ENCODE measurements at regions not wholly inside any gene's neighbourhood (a gene's known extent, or its start where the extent isn't known, plus 50 kb on each side); places are given as distances from the start of the nearest gene placed in this dataset.

DNA sequence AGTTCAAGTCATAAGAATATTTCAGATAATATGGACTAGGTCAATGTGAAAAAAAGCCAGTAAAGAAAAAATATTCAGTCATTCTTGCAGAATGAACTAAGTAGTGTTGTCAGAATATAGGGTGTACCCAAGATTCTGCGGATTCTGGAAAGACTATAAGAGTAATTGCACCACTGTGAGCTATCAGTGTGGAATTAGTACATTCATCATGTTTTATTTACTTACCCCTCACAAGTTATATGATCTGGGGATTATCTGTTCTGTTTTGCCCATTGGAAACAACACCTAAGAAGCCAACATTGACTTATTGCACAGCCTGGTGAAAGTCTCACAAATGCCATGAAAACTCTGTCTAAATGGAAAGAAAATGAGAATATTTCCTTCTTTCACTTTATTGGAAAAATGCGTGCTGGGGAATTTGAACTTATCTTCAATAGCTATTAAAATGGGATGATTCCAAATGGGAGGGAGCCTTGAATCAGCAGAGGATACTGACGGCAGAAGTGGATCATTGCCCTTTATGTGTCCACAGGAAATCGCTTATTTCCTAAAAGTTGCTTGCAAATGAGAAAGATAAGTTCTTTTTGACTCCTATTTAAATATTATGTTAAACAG lies 563.3 kb upstream of the POM121L12 start:
- ChIA-PET CTCF (no interaction called here), POLR2A (no interaction called here)
- Mint-ChIP-seq H3K27ac (no peak overlapping the region), H3K4me3 (no peak overlapping the region), H3K36me3 (no peaks in the 10 kb centered on the region), H3K9me3 (peaks cover 19 to 34% (median 29%) of the 10 kb centered on the region in 3 donors), H3K27me3 (no peaks in the 10 kb centered on the region), H3K4me1 (no peaks in the 10 kb centered on the region)
- Histone ChIP-seq H3K4me3 (ENCODE audit: control insufficient read depth in 1 of 2, extremely low read depth in 1 of 2, low read length in 1 of 2) (no peak overlapping the region), H3K36me3 (ENCODE audit: control insufficient read depth in 2 of 2, extremely low read depth in 1 of 2, insufficient read depth in 1 of 2, low read length in 1 of 2) (no peaks in the 10 kb centered on the region), H3K4me1 (ENCODE audit: control insufficient read depth in 1 of 2, extremely low read depth in 1 of 2, insufficient read depth in 2 of 2, low read length in 2 of 2) (no peaks in the 10 kb centered on the region), H3K9me3 (no peaks in the 10 kb centered on the region), H3K27me3 (replicated peaks in 1 of 2; ENCODE audit: control insufficient read depth in 2 of 2, extremely low read depth in 1 of 2, insufficient read depth in 2 of 2, low read length in 1 of 2) (no peaks in the 10 kb centered on the region), H3K27ac (ENCODE audit: low read length) (no peak overlapping the region)
- DNase-seq (no peak), ATAC-seq (replicated peaks in 1 of 4) (no peak)
- 80% methylated on average over 1 of the region's 4 CpGs for WGBS (ENCODE audit: insufficient coverage)

DNA sequence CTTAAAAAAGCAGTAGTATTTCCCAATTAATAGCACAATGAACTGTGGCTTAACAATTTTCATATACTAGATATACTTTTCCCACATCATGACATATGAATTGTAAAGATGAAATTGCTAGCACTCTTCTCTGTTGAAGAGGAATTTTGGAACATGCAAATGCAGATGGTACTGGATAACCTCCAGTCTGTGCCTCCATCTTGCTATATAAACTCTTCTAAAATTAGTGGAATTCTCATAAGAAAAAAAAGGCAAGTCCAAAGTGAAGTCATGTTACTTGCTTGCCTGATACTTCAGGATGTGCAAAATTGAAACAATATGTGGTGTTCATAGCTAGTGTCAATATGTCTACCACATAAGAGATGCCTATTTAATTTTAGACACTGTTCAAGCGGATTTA lies 570.2 kb upstream of the POM121L12 start:
- WGBS (ENCODE audit: insufficient coverage) = 80% methylated on average over 1 of the region's 1 CpG

GRCh38 chr7:52463341-52463740 lies 572.1 kb upstream of the POM121L12 start:
- POLR2A ChIA-PET = no interaction called here
- no peaks in the 10 kb centered on the region for H3K27me3 Mint-ChIP-seq

More for the DNA sequence above, 570.2 kb upstream of the POM121L12 start:
- Mint-ChIP-seq H3K9me3 (peaks cover 9 to 24% (median 13%) of the 10 kb centered on the region in 3 donors), H3K4me3 (no peak overlapping the region), H3K4me1 (no peaks in the 10 kb centered on the region), H3K36me3 (no peaks in the 10 kb centered on the region), H3K27me3 (no peaks in the 10 kb centered on the region), H3K27ac (no peak overlapping the region)
- ChIA-PET CTCF (no interaction called here), POLR2A (no interaction called here)
- DNase-seq (no peak), ATAC-seq (replicated peaks in 1 of 4) (no peak)
- Histone ChIP-seq H3K4me1 (ENCODE audit: control insufficient read depth in 1 of 2, extremely low read depth in 1 of 2, insufficient read depth in 2 of 2, low read length in 2 of 2) (no peaks in the 10 kb centered on the region), H3K27ac (ENCODE audit: low read length) (no peak overlapping the region), H3K9me3 (no peaks in the 10 kb centered on the region), H3K36me3 (ENCODE audit: control insufficient read depth in 2 of 2, extremely low read depth in 1 of 2, insufficient read depth in 1 of 2, low read length in 1 of 2) (no peaks in the 10 kb centered on the region), H3K4me3 (ENCODE audit: control insufficient read depth in 1 of 2, extremely low read depth in 1 of 2, low read length in 1 of 2) (no peak overlapping the region), H3K27me3 (replicated peaks in 1 of 2; ENCODE audit: control insufficient read depth in 2 of 2, extremely low read depth in 1 of 2, insufficient read depth in 2 of 2, low read length in 1 of 2) (no peaks in the 10 kb centered on the region)

GRCh38 chr7:52462474-52462873 lies 573.0 kb upstream of the POM121L12 start:
- Histone ChIP-seq H3K4me1 (ENCODE audit: control insufficient read depth in 1 of 2, extremely low read depth in 1 of 2, insufficient read depth in 2 of 2, low read length in 2 of 2) (no peaks in the 10 kb centered on the region), H3K36me3 (ENCODE audit: control insufficient read depth in 2 of 2, extremely low read depth in 1 of 2, insufficient read depth in 1 of 2, low read length in 1 of 2) (no peaks in the 10 kb centered on the region), H3K27me3 (replicated peaks in 1 of 2; ENCODE audit: control insufficient read depth in 2 of 2, extremely low read depth in 1 of 2, insufficient read depth in 2 of 2, low read length in 1 of 2) (no peaks in the 10 kb centered on the region), H3K9me3 (no peaks in the 10 kb centered on the region), H3K27ac (ENCODE audit: low read length) (no peak overlapping the region), H3K4me3 (ENCODE audit: control insufficient read depth in 1 of 2, extremely low read depth in 1 of 2, low read length in 1 of 2) (no peak overlapping the region)
- ATAC-seq (replicated peaks in 1 of 4) (no peak), DNase-seq (no peak)
- POLR2A ChIA-PET = no interaction called here
- H3K27ac Mint-ChIP-seq = no peak overlapping the region
- no peaks in the 10 kb centered on the region for H3K27me3 Mint-ChIP-seq
- no CpG with 5 or more reads among the region's 3 CpGs for WGBS (ENCODE audit: insufficient coverage)
- no peak overlapping the region for H3K4me3 Mint-ChIP-seq
- peaks cover 10 to 21% (median 12%) of the 10 kb centered on the region in 3 donors for H3K9me3 Mint-ChIP-seq
- no peaks in the 10 kb centered on the region for H3K4me1 Mint-ChIP-seq
- no peaks in the 10 kb centered on the region for H3K36me3 Mint-ChIP-seq
- CTCF ChIA-PET = no interaction called here

More at GRCh38 chr7:52463341-52463740, 572.1 kb upstream of the POM121L12 start:
- H3K36me3 Mint-ChIP-seq = no peaks in the 10 kb centered on the region
- CTCF ChIA-PET = no interaction called here
- H3K27me3 ChIP-seq (replicated peaks in 1 of 2; ENCODE audit: control insufficient read depth in 2 of 2, extremely low read depth in 1 of 2, insufficient read depth in 2 of 2, low read length in 1 of 2) = no peaks in the 10 kb centered on the region
- H3K4me1 Mint-ChIP-seq = no peaks in the 10 kb centered on the region
- H3K36me3 ChIP-seq (ENCODE audit: control insufficient read depth in 2 of 2, extremely low read depth in 1 of 2, insufficient read depth in 1 of 2, low read length in 1 of 2) = no peaks in the 10 kb centered on the region
- 90% methylated on average over 2 of the region's 3 CpGs for WGBS (ENCODE audit: insufficient coverage)
- H3K9me3 Mint-ChIP-seq = peaks cover 7 to 24% (median 9%) of the 10 kb centered on the region in 3 donors
- no peak for DNase-seq
- H3K4me1 ChIP-seq (ENCODE audit: control insufficient read depth in 1 of 2, extremely low read depth in 1 of 2, insufficient read depth in 2 of 2, low read length in 2 of 2) = no peaks in the 10 kb centered on the region
- no peak overlapping the region for H3K27ac ChIP-seq (ENCODE audit: low read length)
- no peak for ATAC-seq (replicated peaks in 1 of 4)
- H3K4me3 ChIP-seq (ENCODE audit: control insufficient read depth in 1 of 2, extremely low read depth in 1 of 2, low read length in 1 of 2) = no peak overlapping the region
- no peaks in the 10 kb centered on the region for H3K9me3 ChIP-seq
- no peak overlapping the region for H3K27ac Mint-ChIP-seq
- H3K4me3 Mint-ChIP-seq = no peak overlapping the region

DNA sequence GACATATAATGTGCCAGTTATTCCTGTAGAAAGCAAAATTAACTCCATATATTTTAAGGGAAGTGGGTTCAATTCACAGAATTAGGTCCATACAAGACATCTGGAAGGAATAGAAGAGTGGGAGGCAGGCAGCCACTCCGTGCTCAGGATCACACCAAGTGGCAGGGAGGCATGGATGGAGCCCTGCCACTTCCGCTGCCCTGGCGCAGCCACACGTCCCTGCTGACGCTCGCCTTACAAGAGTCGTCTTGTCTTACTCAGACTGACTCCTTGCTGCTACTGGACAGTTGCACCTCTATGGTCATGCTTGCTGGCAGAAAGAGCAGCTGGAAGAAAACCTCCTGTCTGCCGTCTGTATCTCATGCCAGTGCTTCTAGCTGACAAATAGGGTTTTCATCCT lies 579.9 kb upstream of the POM121L12 start:
- Histone ChIP-seq H3K9me3 (no peaks in the 10 kb centered on the region), H3K27me3 (replicated peaks in 1 of 2; ENCODE audit: control insufficient read depth in 2 of 2, extremely low read depth in 1 of 2, insufficient read depth in 2 of 2, low read length in 1 of 2) (no peaks in the 10 kb centered on the region), H3K4me1 (ENCODE audit: control insufficient read depth in 1 of 2, extremely low read depth in 1 of 2, insufficient read depth in 2 of 2, low read length in 2 of 2) (no peaks in the 10 kb centered on the region), H3K4me3 (ENCODE audit: control insufficient read depth in 1 of 2, extremely low read depth in 1 of 2, low read length in 1 of 2) (no peak overlapping the region), H3K36me3 (ENCODE audit: control insufficient read depth in 2 of 2, extremely low read depth in 1 of 2, insufficient read depth in 1 of 2, low read length in 1 of 2) (no peaks in the 10 kb centered on the region), H3K27ac (ENCODE audit: low read length) (no peak overlapping the region)
- Mint-ChIP-seq H3K36me3 (no peaks in the 10 kb centered on the region), H3K27ac (no peak overlapping the region), H3K27me3 (no peaks in the 10 kb centered on the region), H3K9me3 (peaks cover 4 to 21% (median 8%) of the 10 kb centered on the region in 3 donors), H3K4me3 (no peak overlapping the region), H3K4me1 (no peaks in the 10 kb centered on the region)
- 92% methylated on average over 7 of the region's 8 CpGs for WGBS (ENCODE audit: insufficient coverage)
- POLR2A ChIA-PET = no interaction called here
- CTCF ChIA-PET = no interaction called here
- DNase-seq (no peak), ATAC-seq (replicated peaks in 1 of 4) (no peak)

- POLR2A ChIA-PET = no interaction called here
- no peak overlapping the region for H3K4me3 ChIP-seq (ENCODE audit: control insufficient read depth in 1 of 2, extremely low read depth in 1 of 2, low read length in 1 of 2)
- ATAC-seq (replicated peaks in 1 of 4) (no peak), DNase-seq (no peak)
- peaks cover 0 to 14% (median 10%) of the 10 kb centered on the region in 3 donors for H3K9me3 Mint-ChIP-seq
- H3K36me3 Mint-ChIP-seq = no peaks in the 10 kb centered on the region
- H3K27ac ChIP-seq (ENCODE audit: low read length) = no peak overlapping the region
- H3K27me3 Mint-ChIP-seq = no peaks in the 10 kb centered on the region
- H3K27me3 ChIP-seq (replicated peaks in 1 of 2; ENCODE audit: control insufficient read depth in 2 of 2, extremely low read depth in 1 of 2, insufficient read depth in 2 of 2, low read length in 1 of 2) = no peaks in the 10 kb centered on the region
- H3K4me3 Mint-ChIP-seq = no peak overlapping the region
- H3K36me3 ChIP-seq (ENCODE audit: control insufficient read depth in 2 of 2, extremely low read depth in 1 of 2, insufficient read depth in 1 of 2, low read length in 1 of 2) = no peaks in the 10 kb centered on the region
- no peaks in the 10 kb centered on the region for H3K9me3 ChIP-seq
- CTCF ChIA-PET = no interaction called here
- WGBS (ENCODE audit: insufficient coverage) = 58% methylated on average over 2 of the region's 3 CpGs
- no peak overlapping the region for H3K27ac Mint-ChIP-seq
- H3K4me1 ChIP-seq (ENCODE audit: control insufficient read depth in 1 of 2, extremely low read depth in 1 of 2, insufficient read depth in 2 of 2, low read length in 2 of 2) = no peaks in the 10 kb centered on the region
- no peaks in the 10 kb centered on the region for H3K4me1 Mint-ChIP-seq
Observed at GRCh38 chr7:52450816-52451215, 584.6 kb upstream of the POM121L12 start.
